SIG-M5 treated with dmso at 0.1 percent for 504 hours (cell line): ENCODE measurements at regions not wholly inside any gene's neighbourhood (a gene's known extent, or its start where the extent isn't known, plus 50 kb on each side); places are given as distances from the start of the nearest gene placed in this dataset.
A peak's percentile ranks its signal among the peaks of the same experiment; 100 is the strongest.
"Not testable (repeated sequence)": the region's sequence is repeated elsewhere in the genome, so short reads cannot be mapped to it uniquely, and the experiment has no call there.

Experiments used
- DNase-seq: peaks from one replicate; lab custom pipeline; 2025; ENCODE audit not compliant: unreplicated experiment; lab: John Stamatoyannopoulos, UW

DNA sequence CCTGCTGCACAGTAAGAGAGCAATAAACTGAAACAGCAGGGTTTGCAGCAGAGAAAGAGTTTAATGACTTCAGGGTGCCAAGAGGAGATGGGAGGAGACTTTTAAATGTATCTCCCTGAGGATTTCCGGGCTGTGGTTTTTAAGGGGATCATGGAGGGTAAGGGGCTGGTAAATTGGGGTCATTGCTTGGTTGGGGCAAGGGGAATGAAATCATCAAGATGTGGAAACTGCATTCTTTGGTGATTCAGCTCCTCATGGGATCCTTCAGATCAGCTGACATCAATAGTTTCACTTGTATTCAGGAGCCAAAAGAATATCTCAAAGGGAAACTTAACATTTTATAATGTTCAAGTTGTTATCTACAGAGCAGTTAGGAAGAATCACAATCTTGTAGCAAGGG is 174.3 kb upstream of the ANXA10 start:
- DNase-seq = no peak

DNA sequence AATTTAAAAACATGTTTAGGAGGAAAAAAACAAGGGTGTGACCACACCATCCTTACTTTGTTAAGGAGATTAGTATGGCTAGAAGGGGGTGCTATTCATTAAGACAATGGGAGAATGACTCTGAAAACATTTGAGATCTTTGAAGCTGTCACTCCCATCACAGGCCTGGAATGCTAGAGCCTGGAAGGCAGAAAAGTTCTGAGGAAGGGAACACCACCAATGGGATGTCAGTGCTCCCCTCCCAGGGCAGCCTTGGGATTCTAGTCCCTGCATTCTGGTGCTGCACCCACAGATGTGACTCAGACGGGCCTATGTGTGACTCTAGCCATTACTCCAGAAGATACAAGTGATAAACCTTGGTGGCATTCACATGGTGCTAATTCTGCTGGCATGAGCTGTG is 162.2 kb upstream of the ANXA10 start:
- DNase-seq = no peak

DNA sequence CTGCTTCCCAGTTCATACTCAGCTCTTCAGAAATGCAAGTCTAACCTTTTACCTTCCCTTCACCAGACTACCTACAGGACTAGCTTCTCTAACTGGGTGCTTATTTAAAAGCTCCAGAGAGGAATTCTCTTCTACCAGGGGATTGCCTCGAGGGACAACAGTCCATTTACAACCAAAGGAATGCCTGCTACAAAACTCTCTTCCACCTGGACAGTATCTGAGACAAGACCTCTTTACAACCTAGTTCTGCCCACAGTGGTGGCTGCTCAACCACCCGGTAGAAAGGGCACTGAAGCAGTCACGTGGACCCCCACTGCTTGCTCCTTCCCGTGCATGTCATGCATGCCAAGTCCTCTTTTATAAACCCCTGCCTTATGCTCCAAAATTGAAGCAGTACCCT is 158.1 kb upstream of the ANXA10 start:
- no peak for DNase-seq

DNA sequence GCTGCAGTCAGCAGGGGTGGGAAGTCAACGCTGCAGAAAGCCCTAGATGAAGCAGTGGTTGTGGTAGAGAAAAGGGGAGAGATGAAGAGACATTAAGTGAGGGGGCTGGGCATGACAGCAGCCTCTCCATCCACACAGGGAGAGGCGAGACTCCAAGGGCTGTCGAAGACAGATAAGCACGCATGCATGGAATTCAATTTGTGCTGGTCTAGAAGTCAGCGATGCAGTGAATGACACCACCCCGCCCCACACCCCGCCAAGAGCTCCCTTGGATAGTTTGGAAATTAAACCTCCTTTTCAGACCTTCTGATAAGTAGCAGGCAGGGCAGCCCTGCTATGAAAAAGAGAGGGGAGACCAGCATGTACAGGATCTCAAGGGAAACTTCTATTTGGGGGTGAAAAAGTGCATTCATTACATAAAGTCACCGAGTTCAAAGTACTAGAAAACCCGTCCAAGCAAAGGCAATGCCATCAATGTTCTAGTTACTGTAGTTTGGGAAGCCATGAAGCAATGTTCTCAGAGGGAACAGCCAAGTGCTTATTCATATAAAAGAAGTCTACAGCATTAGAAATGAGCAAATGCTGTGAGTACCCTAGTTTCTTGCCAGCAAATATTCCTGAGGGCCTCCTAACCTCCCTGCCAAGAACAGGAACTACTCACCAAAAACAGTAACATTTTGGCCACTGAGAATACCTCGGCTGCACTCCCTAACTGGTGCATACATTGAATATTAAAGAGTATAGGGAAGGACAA is 152.3 kb upstream of the ANXA10 start:
- DNase-seq = no peak

DNA sequence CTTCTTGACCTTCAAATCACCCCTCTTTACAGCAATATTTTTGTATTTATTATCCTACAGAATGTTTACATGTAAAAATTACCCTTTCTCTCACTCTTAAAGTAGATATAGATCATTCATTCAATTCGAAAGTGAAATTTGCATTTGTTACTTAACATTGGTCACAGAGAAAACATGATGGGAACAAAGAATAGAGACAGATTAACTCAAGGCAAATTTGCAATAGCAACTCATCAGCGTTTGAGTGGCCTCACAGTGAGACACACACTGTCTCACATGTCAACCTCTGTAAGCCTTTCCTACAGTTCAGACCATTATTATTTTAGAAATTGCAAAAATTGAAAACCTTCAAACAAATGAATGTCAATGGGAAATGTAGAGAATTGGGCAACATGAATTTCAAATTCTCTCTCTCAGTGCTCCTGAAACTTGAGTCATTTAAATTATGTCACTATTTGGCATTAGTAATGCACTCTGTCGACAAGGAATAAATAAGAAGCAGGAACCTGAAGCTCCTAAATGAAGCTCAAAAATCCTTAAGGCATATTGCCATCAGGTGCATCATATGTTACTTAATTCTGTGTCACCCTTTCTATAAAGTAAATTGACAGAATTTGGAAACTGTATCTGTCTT is 148.3 kb upstream of the ANXA10 start:
- DNase-seq = no peak

DNA sequence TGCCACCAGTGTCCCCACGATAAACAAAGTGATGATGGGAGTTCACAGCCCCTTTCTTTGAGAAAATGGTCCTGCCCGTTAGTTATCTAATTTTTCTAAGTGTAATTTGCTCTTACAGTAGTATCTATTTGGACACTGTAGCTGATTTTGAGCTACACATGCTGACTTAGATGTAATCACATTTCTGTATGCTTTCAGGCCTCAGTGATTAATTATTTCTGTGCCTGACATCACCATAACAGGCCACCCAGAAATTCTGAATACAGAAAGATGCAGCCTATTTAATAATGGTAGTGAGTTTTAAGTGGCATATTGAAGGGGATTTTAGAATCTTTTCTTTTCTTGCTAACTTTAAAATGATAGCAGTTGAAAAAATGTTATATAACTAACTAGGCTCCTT is 147.6 kb upstream of the ANXA10 start:
- no peak for DNase-seq

DNA sequence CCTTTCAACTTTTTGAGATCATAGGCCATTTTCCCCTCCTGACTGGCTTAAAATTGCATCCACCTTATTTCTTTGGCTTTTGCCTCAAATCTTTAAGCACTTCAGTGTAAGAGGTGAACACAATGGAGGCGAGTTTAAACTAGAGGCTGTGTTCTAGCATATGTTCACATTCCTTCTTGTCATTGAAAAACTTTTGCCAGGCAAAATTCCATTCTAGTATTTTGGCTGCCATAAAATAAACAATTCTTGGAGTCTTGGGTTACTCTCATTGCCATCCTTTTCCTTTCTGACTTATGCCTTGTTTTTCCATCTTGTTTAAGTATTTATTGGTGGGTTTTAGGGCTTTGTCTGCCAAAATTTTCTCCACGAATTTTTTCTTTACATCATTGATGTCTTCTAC is 137.3 kb upstream of the ANXA10 start:
- DNase-seq = no peak

DNA sequence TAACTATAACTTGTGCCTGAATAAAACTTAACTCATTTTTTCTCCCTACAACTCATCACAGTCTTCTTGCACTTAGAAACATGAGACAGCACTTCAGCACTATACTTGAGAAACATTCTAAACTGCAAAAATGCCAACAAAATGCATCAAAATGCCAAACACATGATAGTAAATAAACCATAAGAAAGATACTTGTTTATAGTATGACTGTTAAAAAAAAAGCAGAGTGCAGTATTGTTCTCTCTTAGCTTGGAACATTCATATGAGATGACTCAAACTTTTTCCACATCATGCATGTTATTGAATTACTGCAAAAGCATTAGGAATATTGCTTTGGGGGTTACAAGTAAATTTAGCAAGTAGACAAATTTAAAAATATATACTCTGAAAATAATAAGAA is 135.7 kb upstream of the ANXA10 start:
- no peak for DNase-seq

DNA sequence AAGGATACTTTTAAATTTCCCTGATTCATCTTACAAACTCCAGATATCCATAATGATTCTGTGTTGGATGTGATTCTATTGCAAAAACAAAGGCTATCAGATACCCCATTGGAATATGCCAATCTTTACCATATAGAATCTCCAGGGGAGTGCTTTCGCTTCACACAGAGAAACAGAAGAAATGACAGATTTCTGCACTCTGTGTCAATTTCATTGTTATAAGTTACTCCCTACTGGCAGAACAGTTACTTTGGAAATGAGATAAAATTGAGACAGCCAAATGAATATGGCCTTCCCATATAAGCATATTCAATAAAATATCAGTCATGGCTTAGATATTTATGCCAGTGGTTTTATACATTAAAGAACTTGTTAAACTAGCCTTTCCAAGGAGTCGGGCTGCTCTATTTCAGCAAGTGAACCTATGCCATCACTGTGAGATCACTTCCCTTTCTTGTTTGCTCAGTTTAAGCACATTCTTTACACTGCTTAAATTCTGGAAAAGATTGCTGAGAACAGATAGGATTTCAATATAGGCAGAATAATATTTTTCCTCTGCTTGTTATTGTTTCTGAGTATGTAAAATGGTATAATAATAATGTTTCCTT is 127.5 kb upstream of the ANXA10 start:
- DNase-seq = no peak

DNA sequence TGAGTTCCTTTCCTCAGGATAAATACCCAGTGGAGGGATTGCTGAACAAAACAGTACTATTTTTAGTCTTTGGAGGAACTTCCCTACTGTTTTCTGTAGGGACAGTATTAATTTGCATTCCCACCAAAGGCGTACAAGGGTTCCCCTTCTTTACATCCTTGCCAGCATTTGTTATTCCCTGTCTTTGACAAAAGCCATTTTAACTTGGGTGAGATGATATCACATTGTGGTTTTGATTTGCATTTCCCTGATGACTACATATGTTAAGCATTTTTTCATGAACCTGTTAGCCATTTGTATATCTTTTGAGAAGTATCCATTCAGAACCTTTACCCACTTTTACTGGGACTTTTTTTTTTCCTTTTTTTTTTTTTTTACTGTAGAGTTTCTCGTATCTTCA is 126.2 kb upstream of the ANXA10 start:
- DNase-seq = no peak

DNA sequence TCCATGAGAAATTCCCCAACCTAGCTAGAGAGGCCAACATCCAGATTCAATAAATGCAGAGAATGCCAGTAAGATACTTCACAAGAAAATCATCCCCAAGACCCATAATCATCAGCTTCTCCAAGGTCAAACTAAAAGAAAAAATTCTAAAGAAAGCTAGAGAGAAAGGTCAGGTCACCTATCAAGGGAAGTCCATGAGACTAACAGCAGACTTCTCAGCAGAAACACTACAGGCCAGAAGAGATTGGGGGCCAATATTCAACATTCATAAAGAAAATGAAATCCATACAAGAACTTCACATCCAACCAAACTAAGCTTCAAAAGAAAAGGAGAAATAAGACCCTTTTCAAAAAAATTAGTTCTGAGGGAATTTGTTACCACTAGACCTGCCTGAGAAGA is 118.8 kb upstream of the ANXA10 start:
- DNase-seq = no peak

DNA sequence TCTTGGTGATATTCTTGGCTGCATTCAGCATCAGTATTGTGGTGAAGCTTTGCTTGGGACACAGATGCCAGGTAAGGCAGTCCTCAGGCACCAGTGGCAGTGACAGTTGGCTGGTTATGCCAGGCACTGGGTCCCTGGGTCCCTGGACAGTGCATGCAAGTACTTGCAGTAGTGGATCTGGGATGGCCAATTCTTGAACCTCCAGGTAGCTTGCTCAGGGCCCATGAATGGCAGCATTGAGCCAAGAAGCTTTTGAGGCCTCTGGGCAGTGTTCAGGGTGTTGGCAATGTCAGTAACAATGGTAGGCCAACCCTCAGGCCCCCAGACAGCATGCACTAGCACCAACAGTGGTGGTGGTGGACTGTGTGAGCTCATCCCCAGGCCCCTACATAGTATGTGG is 106.8 kb upstream of the ANXA10 start:
- no peak for DNase-seq

DNA sequence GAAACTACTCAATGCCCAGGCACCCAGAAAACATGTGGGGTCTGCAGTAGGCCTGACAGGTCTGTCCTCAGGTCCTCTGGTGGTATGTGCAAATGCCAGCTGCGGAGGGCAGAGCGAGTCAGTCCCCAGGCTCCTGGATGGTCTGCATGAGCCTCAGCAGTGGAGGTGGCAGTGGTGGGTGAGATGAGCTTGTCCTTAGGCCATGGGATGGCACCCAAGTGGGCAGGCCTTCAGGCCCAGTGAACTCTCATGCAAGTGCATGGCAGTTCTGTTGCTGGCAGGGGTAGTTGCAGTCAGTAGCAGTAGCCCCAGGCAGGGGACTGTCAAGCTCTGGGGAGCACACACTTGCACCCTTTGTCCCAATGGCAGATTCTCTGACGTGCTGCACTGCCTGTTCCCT is 106.3 kb upstream of the ANXA10 start:
- DNase-seq = no peak

DNA sequence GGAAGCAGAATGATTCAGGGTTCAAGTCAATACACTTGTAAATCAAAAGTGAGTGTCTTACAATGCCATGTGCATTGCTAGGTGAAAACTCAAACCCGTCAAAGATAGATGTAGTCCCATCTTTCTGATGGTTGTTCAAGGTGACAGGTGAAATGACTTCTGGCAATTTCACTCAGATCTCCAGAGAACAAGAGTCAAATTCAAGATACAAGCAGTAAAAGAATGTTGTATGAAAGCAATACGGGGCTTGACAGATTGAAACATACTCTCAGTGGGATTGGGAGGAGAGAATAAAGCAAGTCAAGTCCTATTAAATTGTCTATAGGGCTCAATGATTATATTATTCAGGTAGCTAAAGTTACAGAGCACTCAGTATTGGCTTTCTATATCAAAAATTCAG is 105.1 kb upstream of the ANXA10 start:
- DNase-seq = no peak

DNA sequence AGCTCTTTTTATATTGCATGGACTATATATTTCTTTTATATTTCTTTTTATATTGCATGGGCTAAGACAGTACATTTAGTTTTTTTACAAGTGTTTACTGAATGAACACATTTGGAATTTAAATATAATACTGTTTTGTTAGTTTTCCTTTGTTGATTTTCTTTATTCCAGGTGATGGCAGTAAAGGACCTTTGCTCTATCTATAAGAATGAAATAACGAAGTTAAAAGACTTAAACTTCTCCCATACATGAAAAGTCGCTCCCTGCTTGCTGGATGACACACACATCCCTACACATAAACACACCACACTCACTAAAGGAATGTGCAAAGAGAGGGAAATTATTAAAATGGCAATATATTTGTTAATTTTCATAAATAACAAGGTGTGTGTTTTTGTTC is 102.5 kb upstream of the ANXA10 start:
- DNase-seq = no peak

DNA sequence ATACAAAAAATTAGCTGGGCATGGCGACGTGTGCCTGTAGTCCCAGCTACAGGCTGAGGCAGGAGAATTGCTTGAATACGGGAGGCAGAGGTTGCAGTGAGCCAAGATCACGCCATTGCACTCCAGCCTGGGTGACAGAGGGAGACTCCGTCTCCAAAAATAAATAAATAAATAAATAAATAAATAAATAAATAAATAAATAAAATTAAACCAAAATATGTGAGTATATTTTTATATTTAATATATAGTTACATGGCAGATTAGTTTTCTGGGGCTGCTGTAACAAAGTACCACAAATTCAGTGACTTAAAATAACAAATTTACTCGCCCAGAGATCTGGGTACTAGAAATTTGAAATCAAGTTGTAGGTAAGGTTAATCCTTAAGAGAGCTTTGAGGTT is 84.2 kb upstream of the ANXA10 start:
- DNase-seq = not testable (repeated sequence)

DNA sequence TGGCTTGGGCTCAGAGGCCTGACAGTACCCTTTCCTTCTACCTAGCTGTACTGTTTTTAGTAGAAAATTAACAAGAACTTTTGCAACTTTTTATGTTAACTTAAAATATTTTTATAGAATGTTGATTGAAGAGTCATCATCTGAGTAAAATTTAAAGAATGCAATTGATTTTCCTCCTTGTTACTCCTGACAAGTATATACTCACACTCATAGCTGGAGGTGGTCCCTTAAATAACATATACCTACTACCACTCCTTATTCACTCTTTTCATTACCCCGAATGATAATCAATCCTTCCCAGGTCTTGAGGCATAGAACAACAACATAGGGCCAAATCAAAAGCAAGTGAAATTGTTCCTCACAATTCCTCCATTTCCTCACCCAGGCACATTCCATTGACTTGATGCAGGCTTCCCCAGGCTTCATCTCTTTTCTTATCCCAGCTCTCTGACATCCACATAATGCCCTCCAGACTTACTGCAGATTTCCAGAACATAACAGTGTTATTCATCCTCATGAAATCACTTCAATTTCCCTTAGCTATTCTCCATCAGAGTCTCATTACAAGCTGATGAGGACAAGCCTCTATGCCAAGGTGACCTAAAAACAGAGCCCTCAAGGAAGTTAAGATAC is 73.2 kb upstream of the ANXA10 start:
- DNase-seq = no peak

DNA sequence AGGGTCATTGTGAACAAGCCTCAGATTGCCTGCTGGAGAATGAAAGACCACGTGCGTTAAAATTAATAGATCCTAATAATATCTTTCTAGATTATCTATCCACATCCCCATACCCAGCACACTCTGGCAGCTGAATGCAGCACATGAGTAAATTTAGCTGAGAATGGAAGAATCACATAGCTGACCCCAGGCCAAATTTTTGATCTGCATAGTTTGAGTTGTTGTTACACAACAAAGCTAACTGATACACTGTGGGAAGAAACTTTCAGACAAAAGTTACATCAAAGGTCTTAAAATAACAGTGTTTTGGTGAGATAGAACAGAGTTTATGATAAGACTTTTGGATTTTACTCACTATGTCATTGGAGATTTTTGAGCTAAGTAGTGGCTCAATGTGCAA is 72.4 kb upstream of the ANXA10 start:
- no peak for DNase-seq

DNA sequence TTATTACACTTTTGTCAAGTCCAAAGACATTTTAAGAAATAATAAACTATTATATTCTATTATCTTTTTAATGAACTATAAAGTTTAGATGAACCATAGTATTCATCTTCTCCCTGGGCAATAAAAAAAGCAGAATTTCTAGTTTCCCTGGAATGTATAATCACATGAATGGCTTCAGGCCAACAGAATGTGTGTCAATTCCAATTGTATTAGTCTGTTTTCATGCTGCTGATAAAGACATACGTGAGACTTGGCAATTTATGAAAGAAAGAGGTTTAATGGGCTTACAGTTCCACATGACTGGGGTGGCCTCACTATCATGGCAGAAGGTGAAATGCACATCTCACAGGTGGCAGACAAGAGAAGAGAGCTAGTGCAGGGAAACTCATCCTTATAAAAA is 70.7 kb upstream of the ANXA10 start:
- no peak for DNase-seq

DNA sequence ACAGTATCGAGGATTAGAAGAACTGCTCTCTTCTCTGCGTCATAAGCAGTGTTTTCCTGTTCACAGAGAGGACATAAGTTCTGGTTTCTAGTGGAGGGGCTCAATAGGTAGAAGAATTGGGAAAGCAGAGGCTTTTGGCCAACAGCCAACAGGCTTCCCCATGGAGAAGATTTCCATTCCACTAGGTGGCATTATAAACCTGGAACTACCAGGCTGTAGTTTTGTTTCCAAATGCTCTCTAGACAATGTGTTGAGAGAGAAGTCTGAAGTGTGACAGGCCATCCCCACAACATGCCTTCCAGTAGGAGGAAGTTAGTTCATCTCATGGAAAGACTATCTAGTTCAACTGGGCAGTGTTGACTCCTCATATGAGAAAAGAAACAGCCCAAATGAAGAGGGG is 63.8 kb upstream of the ANXA10 start:
- peak; percentile 11 for DNase-seq

DNA sequence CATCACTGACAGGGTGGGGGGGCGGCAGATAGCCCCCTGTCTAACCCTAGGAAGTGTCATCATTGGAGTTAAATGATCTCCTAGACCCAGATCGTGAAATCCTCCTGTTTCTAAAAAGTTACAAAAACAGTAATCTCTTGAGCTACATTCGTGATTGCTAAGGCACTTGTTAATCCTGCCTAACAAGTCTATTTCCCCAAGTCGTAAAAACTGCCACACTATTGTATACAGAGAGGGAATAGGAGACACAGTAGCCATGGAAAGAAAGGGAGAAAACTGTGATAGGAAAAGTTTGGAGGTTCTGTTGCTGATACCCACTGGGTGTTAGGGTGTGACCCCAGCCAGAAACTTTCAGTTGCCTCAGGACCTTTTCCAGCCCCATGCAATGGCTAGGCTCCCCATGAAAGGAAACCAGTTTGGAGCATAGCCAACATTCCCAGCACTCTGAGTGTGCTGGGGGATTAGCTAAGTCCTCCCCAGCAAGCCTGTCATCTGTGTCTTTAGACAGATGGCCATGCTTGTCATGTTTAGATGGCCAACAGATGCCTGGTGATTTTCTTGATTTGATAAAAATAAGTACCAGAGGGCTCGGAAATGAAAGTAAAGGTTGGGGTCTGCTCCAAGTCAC is 63.3 kb upstream of the ANXA10 start:
- DNase-seq = no peak

DNA sequence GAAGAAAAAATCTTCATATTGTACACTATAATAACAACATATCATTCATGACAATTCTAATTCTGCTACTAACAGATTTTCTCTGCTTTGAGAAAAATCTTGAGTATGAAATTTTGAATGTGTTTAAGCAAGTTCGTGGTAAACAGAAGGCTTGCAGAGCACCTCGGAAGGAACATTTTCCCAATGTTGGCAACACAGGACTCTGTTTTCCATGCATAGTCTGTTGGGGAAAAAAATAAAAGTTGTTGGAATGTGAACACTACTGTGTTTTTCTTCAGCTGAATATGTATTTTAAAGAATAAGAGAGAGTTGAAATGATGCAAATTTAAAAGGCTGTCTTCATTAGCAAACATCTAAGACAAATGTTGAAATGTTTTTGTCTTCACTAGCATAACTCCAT is 54.7 kb upstream of the ANXA10 start:
- DNase-seq = no peak
